D721Med (cell line): ENCODE measurements at regions not wholly inside any gene's neighbourhood (a gene's known extent, or its start where the extent isn't known, plus 50 kb on each side); places are given as distances from the start of the nearest gene placed in this dataset.

Experiments
- DNase-seq: peaks from one replicate; pipeline ENCODE4 v3.0.0; 2011; ENCODE audit warnings: low spot score; ENCODE audit not compliant: insufficient read length
- FAIRE-seq: peaks from 2 replicates; lab custom pipeline; 2011; peaks lifted over from hg19 to GRCh38; lab: Jason Lieb, UNC
- CTCF ChIP-seq: IDR thresholded peaks from 2 replicates; pipeline ENCODE4 v1.5.1; 2012; ENCODE audit warnings: mild to moderate bottlenecking, control low read depth; ENCODE audit not compliant: insufficient read depth; ENCODE audit errors: missing control alignments

- DNase-seq (no peak), FAIRE-seq (no peak)
- no peak for TF ChIP-seq CTCF
Measured at GRCh38 chr2:125167820-125168219, 1142.7 kb downstream of the CNTNAP5 start.

- DNase-seq (no peak), FAIRE-seq (no peak)
- no peak for TF ChIP-seq CTCF
Measured at GRCh38 chr2:125168442-125168841, 1143.4 kb downstream of the CNTNAP5 start.

GRCh38 chr2:125169022-125169763, 1144.1 kb downstream of the CNTNAP5 start:
- FAIRE-seq (no peak), DNase-seq (no peak)
- TF ChIP-seq CTCF: no peak

GRCh38 chr2:125169764-125170146, 1144.7 kb downstream of the CNTNAP5 start:
- no peak for FAIRE-seq

GRCh38 chr2:125172181-125172580, 1147.1 kb downstream of the CNTNAP5 start:
- DNase-seq (no peak), FAIRE-seq (no peak)
- no peak for TF ChIP-seq CTCF

More at GRCh38 chr2:125169764-125170146, 1144.7 kb downstream of the CNTNAP5 start:
- no peak for DNase-seq
- TF ChIP-seq CTCF: no peak

- no peak for DNase-seq
- no peak for TF ChIP-seq CTCF
- FAIRE-seq: no peak
Measured at GRCh38 chr2:125175415-125175814, 1150.3 kb downstream of the CNTNAP5 start.

- no peak for FAIRE-seq
- no peak for TF ChIP-seq CTCF
- no peak for DNase-seq
Measured at GRCh38 chr2:125185691-125186270, 1160.7 kb downstream of the CNTNAP5 start.
